CD4-positive, alpha-beta memory T cell (primary cell): ENCODE measurements at regions not wholly inside any gene's neighbourhood (a gene's known extent, or its start where the extent isn't known, plus 50 kb on each side); places are given as distances from the start of the nearest gene placed in this dataset.
A peak's percentile ranks its signal among the peaks of the same experiment; 100 is the strongest.

Experiments
- CTCF ChIA-PET: fragments of 350-600 bp; sonication (Branson Sonifier 250); formaldehyde crosslinking; loops from one replicate; lab custom pipeline; 2021; ENCODE audit warnings: inconsistent platforms; ENCODE audit not compliant: partially characterized antibody; lab: Charles Lee
- POLR2A ChIA-PET: fragments of 350-600 bp; sonication (Branson Sonifier 250); formaldehyde crosslinking; loops from one replicate; lab custom pipeline; 2021; ENCODE audit not compliant: partially characterized antibody; lab: Charles Lee
- DNase-seq, 5 donors: peaks; one replicate each; pipeline versions ENCODE4 v3.0.0 to v3.0.0-alpha.2; 2020 to 2022; ENCODE audit warnings: mixed read lengths in 1 of 5
- H3K27ac ChIP-seq: one replicate; pipeline ENCODE4 v1.7.0; 2013; ENCODE audit warnings: low read depth, low read length
- H3K27me3 ChIP-seq: 2 replicates; pipeline ENCODE4 v1.7.0; 2013; ENCODE audit warnings: mild to moderate bottlenecking, low read length, moderate library complexity; ENCODE audit not compliant: insufficient read depth
- H3K36me3 ChIP-seq: 2 replicates; pipeline ENCODE4 v1.7.0; 2013; ENCODE audit warnings: mild to moderate bottlenecking, low read length, moderate library complexity; ENCODE audit not compliant: insufficient read depth
- H3K4me1 ChIP-seq: 2 replicates; pipeline ENCODE4 v1.7.0; 2013; ENCODE audit warnings: mild to moderate bottlenecking, low read length, moderate library complexity; ENCODE audit not compliant: insufficient read depth
- H3K4me3 ChIP-seq, 2 donors: one replicate each; pipeline ENCODE4 v1.7.0; 2013; ENCODE audit warnings: low read length in 2 of 2, mild to moderate bottlenecking in 1 of 2
- H3K9me3 ChIP-seq, 2 donors: one replicate each; pipeline ENCODE4 v1.7.0; 2013; ENCODE audit warnings: low read length in 2 of 2, control low read depth in 1 of 2; ENCODE audit not compliant: control insufficient read depth in 1 of 2
- H3K27ac Mint-ChIP-seq, 7 donors: one replicate each; pipeline ENCODE4 v1.8.0; 2020 to 2021; ENCODE audit warnings: mixed read lengths in 7 of 7, mild to moderate bottlenecking in 6 of 7, inconsistent platforms in 3 of 7, moderate library complexity in 3 of 7
- H3K27me3 Mint-ChIP-seq, 2 donors: one replicate each; pipeline ENCODE4 v1.8.0; 2020 to 2021; ENCODE audit warnings: mixed read lengths in 2 of 2
- H3K36me3 Mint-ChIP-seq, 2 donors: one replicate each; pipeline ENCODE4 v1.8.0; 2020 to 2021; ENCODE audit warnings: mixed read lengths in 2 of 2, inconsistent platforms in 1 of 2, mild to moderate bottlenecking in 1 of 2
- H3K4me1 Mint-ChIP-seq, 4 donors: one replicate each; pipeline ENCODE4 v1.8.0; 2020 to 2021; ENCODE audit warnings: mixed read lengths in 4 of 4, mild to moderate bottlenecking in 1 of 4
- H3K4me3 Mint-ChIP-seq, 8 donors: one replicate each; pipeline ENCODE4 v1.8.0; 2020 to 2021; ENCODE audit warnings: mixed read lengths in 8 of 8, mild to moderate bottlenecking in 7 of 8, moderate library complexity in 6 of 8, inconsistent platforms in 3 of 8
- H3K9me3 Mint-ChIP-seq, 8 donors: one replicate each; pipeline ENCODE4 v1.8.0; 2020 to 2021; ENCODE audit warnings: mixed read lengths in 8 of 8, mild to moderate bottlenecking in 5 of 8, inconsistent platforms in 3 of 8, moderate library complexity in 1 of 8
- intact Hi-C: fragments of 100-400 bp; cut with micrococcal nuclease; formaldehyde crosslinking; loops from one replicate; pipeline ENCODE4 v1.15.1; 2023

DNA sequence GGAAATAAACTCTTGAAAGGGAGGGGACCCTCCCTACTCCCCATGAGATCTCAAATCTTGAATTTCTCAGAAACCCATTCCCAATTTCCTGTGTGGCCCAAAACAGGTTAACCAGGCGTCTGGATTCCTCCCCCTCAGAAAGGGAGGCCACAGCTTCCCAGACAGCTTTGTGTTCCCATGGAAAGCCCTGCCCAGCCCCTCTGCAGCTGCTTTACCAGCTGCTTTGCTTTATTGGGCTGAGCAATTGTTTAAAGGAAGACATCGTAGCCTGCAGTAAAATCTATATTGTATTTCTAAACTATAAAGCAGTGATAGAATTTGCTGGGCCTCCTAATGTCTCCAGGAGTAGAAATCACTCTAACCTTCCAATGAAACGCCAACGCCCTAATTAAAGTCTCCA lies 97.4 kb downstream of the CHST1 start:
- no peak for DNase-seq
- ChIA-PET CTCF (no interaction called here), POLR2A (no interaction called here)
- Mint-ChIP-seq H3K4me3 (no peak overlapping the region), H3K27me3 (peaks cover 3 to 11% of the 10 kb centered on the region in 2 donors), H3K9me3 (no peaks in the 10 kb centered on the region), H3K36me3 (no peaks in the 10 kb centered on the region), H3K4me1 (no peaks in the 10 kb centered on the region), H3K27ac (no peak overlapping the region)
- Histone ChIP-seq H3K9me3 (no peaks in the 10 kb centered on the region), H3K36me3 (no peaks in the 10 kb centered on the region), H3K4me1 (no peaks in the 10 kb centered on the region), H3K27me3 (no peaks in the 10 kb centered on the region), H3K27ac (no peak overlapping the region), H3K4me3 (no peak overlapping the region)
- intact Hi-C loops = no loop called here

DNA sequence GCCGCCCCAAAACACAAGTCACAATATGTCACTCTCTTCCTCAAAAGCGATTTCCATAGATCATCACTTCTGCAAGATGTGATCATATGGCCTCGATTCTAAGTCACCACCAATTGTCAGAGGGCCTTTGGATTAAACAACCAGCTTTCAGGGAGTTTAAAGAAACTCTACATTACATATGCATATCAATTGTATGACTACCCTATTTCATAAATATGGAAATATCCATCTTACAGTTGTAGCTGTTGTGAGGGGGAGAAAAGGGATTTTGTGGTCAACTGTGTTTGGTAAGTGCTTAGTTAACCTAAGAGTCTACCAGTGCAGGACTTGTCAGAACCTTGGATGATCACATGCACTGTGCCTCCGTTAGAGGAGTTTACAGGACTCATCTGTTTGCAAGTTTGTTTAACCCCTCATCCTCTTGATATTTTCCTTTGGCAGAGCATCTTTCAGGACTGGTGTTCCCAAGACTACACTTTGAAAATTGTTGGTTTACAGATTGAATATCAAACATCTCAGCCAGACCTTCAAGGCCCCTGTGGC lies 99.9 kb downstream of the CHST1 start:
- H3K4me3 Mint-ChIP-seq = no peak overlapping the region
- no peaks in the 10 kb centered on the region for H3K4me1 Mint-ChIP-seq
- Histone ChIP-seq H3K4me1 (no peaks in the 10 kb centered on the region), H3K9me3 (no peaks in the 10 kb centered on the region), H3K27me3 (no peaks in the 10 kb centered on the region), H3K27ac (no peak overlapping the region), H3K36me3 (no peaks in the 10 kb centered on the region), H3K4me3 (no peak overlapping the region)
- no peak for DNase-seq
- peaks cover 3 to 10% of the 10 kb centered on the region in 2 donors for H3K27me3 Mint-ChIP-seq
- POLR2A ChIA-PET = no interaction called here
- H3K9me3 Mint-ChIP-seq = no peaks in the 10 kb centered on the region
- H3K27ac Mint-ChIP-seq = no peak overlapping the region
- intact Hi-C loops = no loop called here
- CTCF ChIA-PET = no interaction called here
- H3K36me3 Mint-ChIP-seq = no peaks in the 10 kb centered on the region

DNA sequence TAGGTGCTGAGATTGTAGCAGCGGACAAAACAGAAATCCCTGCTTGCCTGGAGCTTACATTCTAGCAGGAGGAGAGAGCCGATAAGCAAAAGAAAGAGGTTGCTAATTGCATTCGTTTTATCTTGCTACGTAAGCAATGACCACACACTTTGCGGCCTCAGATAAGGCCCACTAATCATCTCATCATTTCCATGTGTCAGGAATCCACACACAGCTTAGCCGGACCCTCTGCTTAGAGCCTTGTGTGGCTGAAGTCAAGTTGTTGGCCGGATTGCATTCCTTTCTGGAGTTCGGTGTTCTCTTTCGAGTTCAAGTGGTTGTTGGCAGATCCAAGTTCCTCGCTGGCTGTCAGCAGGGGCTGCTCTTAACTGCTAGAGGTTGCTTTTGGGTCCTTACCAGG lies 101.6 kb downstream of the CHST1 start:
- no peak overlapping the region for H3K27ac Mint-ChIP-seq
- peaks cover 3 to 9% of the 10 kb centered on the region in 2 donors for H3K27me3 Mint-ChIP-seq
- intact Hi-C loops = no loop called here
- H3K4me3 Mint-ChIP-seq = no peak overlapping the region
- H3K9me3 ChIP-seq = no peaks in the 10 kb centered on the region
- H3K36me3 Mint-ChIP-seq = no peaks in the 10 kb centered on the region
- no peaks in the 10 kb centered on the region for H3K36me3 ChIP-seq
- H3K4me3 ChIP-seq = no peak overlapping the region
- DNase-seq = no peak
- ChIA-PET CTCF (no interaction called here), POLR2A (no interaction called here)
- no peak overlapping the region for H3K27ac ChIP-seq
- H3K9me3 Mint-ChIP-seq = no peaks in the 10 kb centered on the region
- no peaks in the 10 kb centered on the region for H3K4me1 Mint-ChIP-seq
- no peaks in the 10 kb centered on the region for H3K4me1 ChIP-seq
- H3K27me3 ChIP-seq = no peaks in the 10 kb centered on the region

DNA sequence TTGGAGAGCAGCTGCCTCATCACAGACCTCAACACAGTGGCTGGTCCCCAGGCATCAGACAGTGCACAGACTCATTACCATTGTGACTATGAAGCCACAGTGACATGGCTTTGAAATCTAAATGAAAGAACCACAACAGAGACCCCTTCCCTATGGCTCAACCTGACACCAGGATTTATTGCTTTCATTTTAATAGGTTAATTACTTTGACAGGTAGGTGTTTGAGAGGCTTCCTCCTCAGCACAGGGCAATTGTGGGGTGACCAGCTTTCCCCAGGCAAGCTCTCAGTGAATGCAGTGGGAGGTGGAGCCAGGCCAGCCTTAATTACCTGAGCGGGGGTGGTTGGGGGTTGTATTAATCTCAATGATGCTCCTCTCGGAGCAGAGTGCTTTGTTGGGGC lies 102.3 kb downstream of the CHST1 start:
- Histone ChIP-seq H3K27me3 (no peaks in the 10 kb centered on the region), H3K27ac (no peak overlapping the region), H3K4me1 (no peaks in the 10 kb centered on the region), H3K36me3 (no peaks in the 10 kb centered on the region), H3K4me3 (no peak overlapping the region), H3K9me3 (no peaks in the 10 kb centered on the region)
- Mint-ChIP-seq H3K36me3 (no peaks in the 10 kb centered on the region), H3K4me1 (no peaks in the 10 kb centered on the region), H3K27ac (no peak overlapping the region), H3K27me3 (peaks cover 3 to 11% of the 10 kb centered on the region in 2 donors), H3K9me3 (no peaks in the 10 kb centered on the region), H3K4me3 (no peak overlapping the region)
- ChIA-PET CTCF (no interaction called here), POLR2A (no interaction called here)
- DNase-seq = no peak
- intact Hi-C loops = no loop called here

DNA sequence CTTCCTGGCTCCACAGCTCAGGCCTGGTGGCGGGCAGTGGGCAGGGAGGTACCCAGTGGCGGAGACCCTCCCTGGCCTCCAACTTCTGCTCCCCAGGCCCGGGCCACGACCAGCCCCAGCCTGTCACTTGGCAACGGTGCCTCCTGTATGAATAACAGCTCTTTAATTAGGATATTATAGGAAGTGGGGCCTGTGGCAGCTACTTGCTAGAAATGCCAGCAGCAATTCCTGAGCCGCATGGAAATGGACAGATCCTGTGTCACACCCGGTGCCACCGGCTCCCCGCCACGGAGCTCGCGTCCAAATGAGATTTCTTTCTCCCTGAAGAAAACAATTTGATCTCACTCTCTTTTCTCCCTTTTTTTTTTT lies 104.5 kb downstream of the CHST1 start:
- CTCF ChIA-PET = no interaction called here
- intact Hi-C loops = no loop called here

DNA sequence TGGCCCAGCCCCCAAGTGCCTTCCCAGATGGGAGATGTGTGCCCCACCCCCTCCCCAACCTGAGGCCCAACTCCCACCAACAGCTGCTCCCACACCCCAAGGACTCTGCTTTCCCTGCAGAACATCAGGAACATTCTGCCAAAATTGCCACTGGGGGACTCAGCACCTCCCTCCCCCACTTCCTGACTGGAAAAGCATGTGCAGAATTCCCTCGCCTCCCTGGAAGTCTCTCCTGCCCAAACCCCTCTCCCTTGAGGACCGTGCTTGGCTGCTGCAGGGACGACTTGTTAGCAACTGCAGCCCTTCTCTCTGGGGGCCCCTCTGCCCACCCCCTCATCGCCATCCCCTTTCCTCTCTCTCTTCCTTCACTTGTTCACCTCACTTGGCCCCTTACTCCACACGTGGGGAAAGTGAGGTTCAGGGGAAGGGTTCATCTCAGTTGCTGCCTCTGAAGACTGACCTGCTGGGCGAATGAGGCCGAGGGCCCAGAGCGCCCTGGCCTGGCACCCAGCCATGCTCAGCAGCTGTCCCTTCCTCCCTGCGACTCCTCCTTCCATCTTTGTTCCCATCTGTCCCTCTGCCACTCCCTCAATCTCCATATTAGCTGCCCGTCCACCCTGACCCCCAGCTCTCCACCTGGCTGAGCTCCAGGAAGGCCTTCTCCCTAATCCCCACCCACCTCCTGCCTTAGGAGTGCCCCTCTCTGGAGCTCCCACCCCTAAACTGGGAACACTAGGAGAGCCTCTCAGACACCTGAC lies 105.1 kb downstream of the CHST1 start:
- H3K36me3 ChIP-seq = no peaks in the 10 kb centered on the region
- H3K4me1 ChIP-seq = no peaks in the 10 kb centered on the region
- Mint-ChIP-seq H3K36me3 (no peaks in the 10 kb centered on the region), H3K9me3 (peaks cover 0 to 6% (median 0%) of the 10 kb centered on the region in 8 donors), H3K4me3 (peak overlapping the region in 1 of 8 donors; percentile 46), H3K4me1 (no peaks in the 10 kb centered on the region), H3K27me3 (peaks cover 3 to 20% of the 10 kb centered on the region in 2 donors), H3K27ac (no peak overlapping the region)
- no peak overlapping the region for H3K4me3 ChIP-seq
- H3K9me3 ChIP-seq = no peaks in the 10 kb centered on the region
- no peak overlapping the region for H3K27ac ChIP-seq
- no peak for DNase-seq
- ChIA-PET POLR2A (no interaction called here), CTCF (no interaction called here)
- no peaks in the 10 kb centered on the region for H3K27me3 ChIP-seq
- intact Hi-C loops = no loop called here

More for the DNA sequence above, 104.5 kb downstream of the CHST1 start:
- no peaks in the 10 kb centered on the region for H3K9me3 ChIP-seq
- Mint-ChIP-seq H3K36me3 (no peaks in the 10 kb centered on the region), H3K27me3 (peaks cover 3 to 17% of the 10 kb centered on the region in 2 donors), H3K4me3 (no peak overlapping the region), H3K27ac (no peak overlapping the region), H3K4me1 (no peaks in the 10 kb centered on the region), H3K9me3 (peaks cover 0 to 6% (median 0%) of the 10 kb centered on the region in 8 donors)
- no peak overlapping the region for H3K4me3 ChIP-seq
- H3K27ac ChIP-seq = no peak overlapping the region
- POLR2A ChIA-PET = no interaction called here
- no peak for DNase-seq
- H3K4me1 ChIP-seq = no peaks in the 10 kb centered on the region
- no peaks in the 10 kb centered on the region for H3K36me3 ChIP-seq
- H3K27me3 ChIP-seq = no peaks in the 10 kb centered on the region

DNA sequence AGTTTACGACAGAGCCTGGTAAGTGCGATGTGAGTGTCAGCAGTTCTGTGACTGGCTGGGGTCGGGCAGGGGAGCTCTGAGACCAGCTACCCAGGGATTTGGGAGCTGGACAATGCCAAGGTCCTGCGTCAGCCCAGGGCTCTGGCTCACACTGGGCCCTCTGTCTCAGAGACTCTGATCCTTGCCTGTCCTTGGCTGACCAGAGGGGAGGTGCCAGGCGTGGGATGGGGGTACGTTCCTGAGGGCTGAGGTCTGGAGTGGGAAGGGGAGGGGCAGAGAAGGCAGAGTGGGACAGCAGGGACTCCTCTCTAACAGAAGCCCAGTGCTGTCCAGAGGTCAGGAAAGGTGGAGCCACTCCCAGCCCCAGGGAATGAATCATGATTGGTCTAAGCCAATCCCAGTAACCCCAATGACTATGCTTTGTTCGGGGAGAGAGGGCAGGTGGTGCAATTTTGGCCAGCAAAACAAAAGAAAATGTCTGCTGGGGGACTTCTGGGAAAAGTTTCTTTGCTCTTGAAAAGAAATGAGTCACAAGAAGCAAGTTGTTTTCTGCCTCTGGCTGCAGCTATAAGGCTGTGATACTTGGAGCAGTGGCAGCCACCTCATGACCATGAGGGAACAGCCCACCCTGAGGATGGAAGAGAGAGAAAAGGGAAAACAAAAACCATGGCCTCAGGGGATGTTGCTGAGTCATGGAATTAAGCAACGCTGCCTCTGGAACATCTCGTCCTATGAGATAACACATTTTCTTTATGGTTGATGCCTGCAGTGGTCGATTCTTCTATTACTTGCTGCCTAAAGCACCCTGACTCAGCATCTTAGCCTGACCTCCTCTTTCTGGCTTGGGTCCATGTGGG lies 108.3 kb downstream of the CHST1 start:
- DNase-seq = no peak
- H3K4me3 Mint-ChIP-seq = no peak overlapping the region
- Histone ChIP-seq H3K4me3 (no peak overlapping the region), H3K27me3 (no peaks in the 10 kb centered on the region), H3K36me3 (no peaks in the 10 kb centered on the region), H3K27ac (no peak overlapping the region), H3K4me1 (no peaks in the 10 kb centered on the region), H3K9me3 (no peaks in the 10 kb centered on the region)
- no peak overlapping the region for H3K27ac Mint-ChIP-seq
- POLR2A ChIA-PET = no interaction called here
- CTCF ChIA-PET = no interaction called here
- H3K36me3 Mint-ChIP-seq = no peaks in the 10 kb centered on the region
- H3K9me3 Mint-ChIP-seq = peaks cover 0 to 6% (median 0%) of the 10 kb centered on the region in 8 donors
- H3K4me1 Mint-ChIP-seq = no peaks in the 10 kb centered on the region
- H3K27me3 Mint-ChIP-seq = peaks cover 0 to 17% of the 10 kb centered on the region in 2 donors
- intact Hi-C loops = no loop called here
